Loucy (cell line): ENCODE measurements at regions not wholly inside any gene's neighbourhood (a gene's known extent, or its start where the extent isn't known, plus 50 kb on each side); places are given as distances from the start of the nearest gene placed in this dataset.

Source experiments
- H2AFZ ChIP-seq: fragments of 200-600 bp; sonication (generic); 2 replicates; pipeline ENCODE4 v1.6.0; 2016; ENCODE audit warnings: antibody characterized with exemption, mild to moderate bottlenecking, low read length, moderate library complexity
- H3F3A ChIP-seq: fragments of 200-600 bp; 2 replicates; pipeline ENCODE4 v1.6.0; 2016; ENCODE audit warnings: antibody characterized with exemption, low read depth, mild to moderate bottlenecking
- H3K27me3 ChIP-seq: fragments of 200-600 bp; sonication (generic); 2 replicates; pipeline ENCODE4 v1.6.1; 2014; ENCODE audit warnings: low read length, mild to moderate bottlenecking; ENCODE audit not compliant: insufficient read depth, poor library complexity, severe bottlenecking
- H3K36me3 ChIP-seq: fragments of 200-600 bp; sonication (generic); 2 replicates; pipeline ENCODE4 v1.6.1; 2016; ENCODE audit warnings: low read length; ENCODE audit not compliant: insufficient read depth
- H3K4me1 ChIP-seq: fragments of 200-600 bp; sonication (generic); 2 replicates; pipeline ENCODE4 v1.5.1; 2014; ENCODE audit warnings: low read length, mild to moderate bottlenecking; ENCODE audit not compliant: insufficient read depth, poor library complexity, severe bottlenecking
- H3K4me2 ChIP-seq: fragments of 200-600 bp; sonication (generic); 2 replicates; pipeline ENCODE4 v1.6.0; 2014; ENCODE audit warnings: antibody characterized with exemption, low read length, low read depth, mild to moderate bottlenecking; ENCODE audit not compliant: poor library complexity, severe bottlenecking
- H3K4me3 ChIP-seq: fragments of 200-600 bp; sonication (generic); 2 replicates; pipeline ENCODE4 v1.5.1; 2014; ENCODE audit warnings: low read length, mild to moderate bottlenecking, mixed read lengths; ENCODE audit not compliant: poor library complexity, severe bottlenecking
- H3K79me2 ChIP-seq: fragments of 200-600 bp; sonication (generic); 2 replicates; pipeline ENCODE4 v1.6.1; 2014; ENCODE audit warnings: low read length; ENCODE audit not compliant: insufficient read depth
- H3K9ac ChIP-seq: fragments of 200-600 bp; sonication (generic); 2 replicates; pipeline ENCODE4 v1.6.0; 2014; ENCODE audit warnings: mild to moderate bottlenecking, low read depth, low read length, moderate library complexity; ENCODE audit not compliant: poor library complexity, severe bottlenecking
- H3K9me2 ChIP-seq: fragments of 200-600 bp; sonication (generic); replicated peaks from 2 replicates; pipeline ENCODE4 v1.6.1; 2016; ENCODE audit warnings: low read depth, low read length, mixed read lengths
- H3K9me3 ChIP-seq: fragments of 200-600 bp; sonication (generic); 2 replicates; pipeline ENCODE4 v1.6.1; 2014; ENCODE audit warnings: mild to moderate bottlenecking, antibody characterized with exemption, low read length, low read depth; ENCODE audit not compliant: insufficient read depth
- H4K20me1 ChIP-seq: fragments of 200-600 bp; sonication (generic); 2 replicates; pipeline ENCODE4 v1.6.0; 2014; ENCODE audit warnings: antibody characterized with exemption, low read length, mild to moderate bottlenecking; ENCODE audit not compliant: insufficient read depth, poor library complexity, severe bottlenecking
- EZH2phosphoT487 ChIP-seq: fragments of 200-600 bp; IDR thresholded peaks from 2 replicates; pipeline ENCODE4 v1.6.1; 2018; ENCODE audit warnings: antibody characterized with exemption, mild to moderate bottlenecking, moderate library complexity, borderline replicate concordance
- TF ChIP-seq, protein P1 (sequence below): fragments of 200-600 bp; sonication (generic); conservative IDR thresholded peaks from 2 replicates; pipeline ENCODE4 v1.5.1; 2014; ENCODE audit warnings: mild to moderate bottlenecking, antibody characterized with exemption, low read length

DNA sequence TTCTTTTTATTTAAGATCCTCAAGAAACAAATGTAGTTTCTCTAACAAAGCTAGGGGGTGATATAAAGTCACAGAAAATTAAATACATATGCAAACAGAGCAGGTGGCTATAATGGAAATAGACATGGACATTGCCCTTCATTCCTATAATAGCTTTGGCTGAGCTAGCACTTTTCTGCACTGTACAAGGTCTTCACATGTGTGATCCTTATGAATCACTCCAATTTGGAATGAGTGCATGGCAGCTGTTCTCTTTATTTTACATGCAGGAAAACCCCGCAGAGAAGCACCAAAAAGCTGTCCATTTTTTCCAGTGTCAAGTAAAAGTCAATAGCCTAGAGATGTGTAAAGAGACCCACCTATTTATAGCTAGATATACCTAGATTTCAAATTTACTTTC is 747.4 kb upstream of the SLC8A1 start:
- Histone ChIP-seq H3K36me3 (no peaks in the 10 kb centered on the region), H3K4me1 (no peaks in the 10 kb centered on the region), H3K79me2 (no peaks in the 10 kb centered on the region), H3K4me2 (no peak overlapping the region), H3K27me3 (no peaks in the 10 kb centered on the region), H3K9ac (no peak overlapping the region), H4K20me1 (no peaks in the 10 kb centered on the region), H2AFZ (no peak overlapping the region), H3F3A (no peaks in the 10 kb centered on the region), H3K4me3 (no peak overlapping the region), H3K9me3 (no peaks in the 10 kb centered on the region), H3K9me2 (no peaks in the 10 kb centered on the region)
- TF ChIP-seq, protein P1, sequence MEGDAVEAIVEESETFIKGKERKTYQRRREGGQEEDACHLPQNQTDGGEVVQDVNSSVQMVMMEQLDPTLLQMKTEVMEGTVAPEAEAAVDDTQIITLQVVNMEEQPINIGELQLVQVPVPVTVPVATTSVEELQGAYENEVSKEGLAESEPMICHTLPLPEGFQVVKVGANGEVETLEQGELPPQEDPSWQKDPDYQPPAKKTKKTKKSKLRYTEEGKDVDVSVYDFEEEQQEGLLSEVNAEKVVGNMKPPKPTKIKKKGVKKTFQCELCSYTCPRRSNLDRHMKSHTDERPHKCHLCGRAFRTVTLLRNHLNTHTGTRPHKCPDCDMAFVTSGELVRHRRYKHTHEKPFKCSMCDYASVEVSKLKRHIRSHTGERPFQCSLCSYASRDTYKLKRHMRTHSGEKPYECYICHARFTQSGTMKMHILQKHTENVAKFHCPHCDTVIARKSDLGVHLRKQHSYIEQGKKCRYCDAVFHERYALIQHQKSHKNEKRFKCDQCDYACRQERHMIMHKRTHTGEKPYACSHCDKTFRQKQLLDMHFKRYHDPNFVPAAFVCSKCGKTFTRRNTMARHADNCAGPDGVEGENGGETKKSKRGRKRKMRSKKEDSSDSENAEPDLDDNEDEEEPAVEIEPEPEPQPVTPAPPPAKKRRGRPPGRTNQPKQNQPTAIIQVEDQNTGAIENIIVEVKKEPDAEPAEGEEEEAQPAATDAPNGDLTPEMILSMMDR = no peak
- no peak for TF ChIP-seq EZH2phosphoT487

DNA sequence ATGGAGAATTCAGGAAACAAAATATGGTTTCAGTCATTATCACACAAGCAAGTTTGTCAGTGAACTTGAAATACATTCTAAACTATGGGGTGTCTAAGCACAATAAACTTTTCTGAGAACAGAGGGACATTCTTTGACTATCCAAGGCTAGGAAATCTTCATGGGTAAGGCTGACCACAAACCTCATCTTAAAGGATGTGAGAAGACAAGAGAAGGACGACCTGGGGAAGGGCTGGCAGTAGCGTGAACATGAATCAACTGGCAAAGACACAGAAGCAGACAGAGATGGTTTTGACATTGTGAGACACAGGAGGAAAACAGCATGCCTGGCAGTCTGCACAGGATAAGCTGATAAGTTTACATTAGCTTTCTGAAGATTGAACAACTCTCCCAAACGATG is 752.4 kb upstream of the SLC8A1 start:
- Histone ChIP-seq H3K27me3 (no peaks in the 10 kb centered on the region), H2AFZ (no peak overlapping the region)

DNA sequence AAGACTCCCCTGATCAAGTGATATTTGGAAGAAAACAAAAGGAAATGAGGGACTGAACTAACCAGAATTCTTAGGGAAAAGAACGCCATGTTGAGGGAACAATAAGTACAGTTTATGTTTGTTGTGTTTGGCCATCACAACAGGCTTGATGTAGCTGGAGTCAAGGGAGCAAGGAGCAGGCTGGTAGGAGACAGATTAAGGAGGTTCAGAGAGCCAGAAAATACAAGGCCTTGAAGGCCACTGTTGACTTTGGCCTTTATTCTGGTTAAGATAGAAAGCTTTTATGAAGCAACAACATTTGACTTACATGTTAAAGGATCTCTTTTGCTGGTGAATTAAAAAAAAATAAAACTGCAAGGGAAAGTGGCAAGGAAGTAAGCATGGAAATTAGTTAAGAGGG is 754.1 kb upstream of the SLC8A1 start:
- H2AFZ ChIP-seq = no peak overlapping the region
- TF ChIP-seq, protein P1 = no peak
- TF ChIP-seq EZH2phosphoT487 = no peak

More for the DNA sequence above, 752.4 kb upstream of the SLC8A1 start:
- no peaks in the 10 kb centered on the region for H4K20me1 ChIP-seq
- no peaks in the 10 kb centered on the region for H3K36me3 ChIP-seq
- TF ChIP-seq EZH2phosphoT487 = no peak
- TF ChIP-seq, protein P1 = no peak
- no peak overlapping the region for H3K9ac ChIP-seq
- H3K4me1 ChIP-seq = no peaks in the 10 kb centered on the region
- H3K4me3 ChIP-seq = no peak overlapping the region
- no peaks in the 10 kb centered on the region for H3K9me3 ChIP-seq
- no peaks in the 10 kb centered on the region for H3K79me2 ChIP-seq
- H3K9me2 ChIP-seq = no peaks in the 10 kb centered on the region
- no peak overlapping the region for H3K4me2 ChIP-seq
- no peaks in the 10 kb centered on the region for H3F3A ChIP-seq

More for the DNA sequence above, 754.1 kb upstream of the SLC8A1 start:
- Histone ChIP-seq H3K27me3 (no peaks in the 10 kb centered on the region), H3K36me3 (no peaks in the 10 kb centered on the region), H3K4me1 (no peaks in the 10 kb centered on the region), H3K79me2 (no peaks in the 10 kb centered on the region), H3K4me3 (no peak overlapping the region), H3F3A (no peaks in the 10 kb centered on the region), H3K9me2 (no peaks in the 10 kb centered on the region), H3K9me3 (no peaks in the 10 kb centered on the region), H4K20me1 (no peaks in the 10 kb centered on the region), H3K4me2 (no peak overlapping the region), H3K9ac (no peak overlapping the region)
